Keratinocyte (primary cell): ENCODE measurements at regions not wholly inside any gene's neighbourhood (a gene's known extent, or its start where the extent isn't known, plus 50 kb on each side); places are given as distances from the start of the nearest gene placed in this dataset.
A peak's percentile ranks its signal among the peaks of the same experiment; 100 is the strongest.

Experiments
- DNase-seq: peaks from one replicate; pipeline ENCODE4 v3.0.0-alpha.2; 2011; ENCODE audit warnings: low read depth, missing footprints, low spot score
- FAIRE-seq: peaks from 2 replicates; lab custom pipeline; 2011; peaks lifted over from hg19 to GRCh38; lab: Jason Lieb, UNC
- H2AFZ ChIP-seq: 2 replicates; pipeline ENCODE4 v1.6.0; 2012; ENCODE audit warnings: low read length, control low read depth, inconsistent platforms; ENCODE audit not compliant: control insufficient read depth
- H3K27ac ChIP-seq: 2 replicates; pipeline ENCODE4 v1.5.1; 2011; ENCODE audit warnings: low read length; ENCODE audit not compliant: control insufficient read depth, insufficient read depth
- H3K27me3 ChIP-seq: 3 replicates; pipeline ENCODE4 v1.6.0; 2011; ENCODE audit warnings: low read length; ENCODE audit not compliant: control insufficient read depth, insufficient read depth; ENCODE audit errors: extremely low read depth
- H3K36me3 ChIP-seq, 2 experiments: 2 replicates in 1 of 2; 3 replicates in 1 of 2; pipeline ENCODE4 v1.5.1; 2011; ENCODE audit warnings: low read length in 2 of 2, mild to moderate bottlenecking in 1 of 2; ENCODE audit not compliant: control insufficient read depth in 2 of 2, insufficient read depth in 2 of 2; ENCODE audit errors: extremely low read depth in 1 of 2
- H3K4me1 ChIP-seq: 3 replicates; pipeline ENCODE4 v1.5.1; 2011; ENCODE audit warnings: low read length; ENCODE audit not compliant: control insufficient read depth, insufficient read depth; ENCODE audit errors: extremely low read depth
- H3K4me2 ChIP-seq: 3 replicates; pipeline ENCODE4 v1.6.0; 2011; ENCODE audit warnings: low read depth, low read length; ENCODE audit not compliant: control insufficient read depth, insufficient read depth; ENCODE audit errors: extremely low read depth
- H3K4me3 ChIP-seq, 3 experiments: fragments of 200-600 bp in 1 of 3; sonication (generic) in 1 of 3; 2 replicates in 2 of 3; 3 replicates in 1 of 3; pipeline ENCODE4 v1.5.1; 2011 to 2016; ENCODE audit warnings: low read length in 3 of 3, mild to moderate bottlenecking in 3 of 3, control low read depth in 2 of 3, inconsistent platforms in 1 of 3, low read depth in 1 of 3, mixed read lengths in 1 of 3, mixed run types in 1 of 3, moderate library complexity in 1 of 3; ENCODE audit not compliant: control insufficient read depth in 2 of 3, insufficient read depth in 2 of 3; ENCODE audit errors: extremely low read depth in 1 of 3
- H3K79me2 ChIP-seq: 2 replicates; pipeline ENCODE4 v1.6.0; 2012; ENCODE audit warnings: low read length; ENCODE audit not compliant: control insufficient read depth, insufficient read depth
- H3K9ac ChIP-seq: 3 replicates; pipeline ENCODE4 v1.6.0; 2011; ENCODE audit warnings: low read length; ENCODE audit not compliant: control insufficient read depth, insufficient read depth; ENCODE audit errors: extremely low read depth
- H3K9me1 ChIP-seq: 3 replicates; pipeline ENCODE4 v1.6.0; 2011; ENCODE audit warnings: low read length; ENCODE audit not compliant: control insufficient read depth, insufficient read depth; ENCODE audit errors: extremely low read depth
- H3K9me3 ChIP-seq: 2 replicates; pipeline ENCODE4 v1.5.1; 2012; ENCODE audit warnings: low read depth, low read length; ENCODE audit not compliant: control insufficient read depth
- H4K20me1 ChIP-seq: 3 replicates; pipeline ENCODE4 v1.6.0; 2011; ENCODE audit warnings: low read length; ENCODE audit not compliant: control insufficient read depth, insufficient read depth; ENCODE audit errors: extremely low read depth
- CTCF ChIP-seq, 3 experiments: IDR thresholded peaks in 1 of 3; conservative IDR thresholded peaks in 1 of 3; optimal IDR thresholded peaks in 1 of 3; 2 replicates in 2 of 3; 3 replicates in 1 of 3; pipeline versions ENCODE3 to v1.5.1; 2011; ENCODE audit warnings: low read length in 3 of 3, mild to moderate bottlenecking in 3 of 3, moderate library complexity in 2 of 3, control low read depth in 1 of 3, inconsistent platforms in 1 of 3; ENCODE audit not compliant: insufficient read depth in 2 of 3; ENCODE audit errors: extremely low read depth in 1 of 3
- EZH2 ChIP-seq: IDR thresholded peaks from one replicate; pipeline ENCODE4 v1.6.1; 2012; ENCODE audit warnings: inconsistent platforms, mild to moderate bottlenecking, low read length, moderate library complexity
- dilution Hi-C: fragments of 300-500 bp; cut with MboI; formaldehyde crosslinking; loops from one replicate; pipeline ENCODE4 v1.7.0; 2020; ENCODE audit warnings: low sequenced_read_pairs; ENCODE audit not compliant: extremely low pct_ligation_motif_present

- H2AFZ ChIP-seq: no peak overlapping the region
- no peak for DNase-seq
- no peak overlapping the region for H3K4me2 ChIP-seq
- H3K27ac ChIP-seq: no peak overlapping the region
- TF ChIP-seq CTCF (optimal IDR thresholded peaks at IDR 0.05 in 1 of 3, IDR thresholded peaks at IDR 0.05 in 1 of 3, conservative IDR thresholded peaks at IDR 0.05 in 1 of 3; ENCODE audit: extremely low read depth in 1 of 3, insufficient read depth in 2 of 3, low read length in 3 of 3): no peak
- no peak for TF ChIP-seq EZH2
- H3K79me2 ChIP-seq: no peaks in the 10 kb centered on the region
- no peak overlapping the region for H3K4me3 ChIP-seq
- H4K20me1 ChIP-seq: no peaks in the 10 kb centered on the region
- H3K4me1 ChIP-seq: no peaks in the 10 kb centered on the region
- no peaks in the 10 kb centered on the region for H3K9me1 ChIP-seq
- FAIRE-seq: no peak
- no peaks in the 10 kb centered on the region for H3K36me3 ChIP-seq
- dilution Hi-C loops: no loop called here
- H3K27me3 ChIP-seq: peaks cover 33% of the 10 kb centered on the region
- H3K9ac ChIP-seq: no peak overlapping the region
- no peaks in the 10 kb centered on the region for H3K9me3 ChIP-seq
These were observed 95.1 kb downstream of the SOX9 start for GRCh38 chr17:72215928-72216327.

- Histone ChIP-seq H3K9me3 (no peaks in the 10 kb centered on the region), H2AFZ (no peak overlapping the region), H4K20me1 (no peaks in the 10 kb centered on the region), H3K4me1 (no peaks in the 10 kb centered on the region), H3K36me3 (no peaks in the 10 kb centered on the region), H3K9ac (no peak overlapping the region), H3K4me2 (no peak overlapping the region), H3K27me3 (peaks cover 36% of the 10 kb centered on the region), H3K79me2 (no peaks in the 10 kb centered on the region), H3K27ac (no peak overlapping the region), H3K4me3 (no peak overlapping the region), H3K9me1 (no peaks in the 10 kb centered on the region)
- dilution Hi-C loops: no loop called here
- DNase-seq: no peak
- FAIRE-seq: no peak
- TF ChIP-seq CTCF (optimal IDR thresholded peaks at IDR 0.05 in 1 of 3, IDR thresholded peaks at IDR 0.05 in 1 of 3, conservative IDR thresholded peaks at IDR 0.05 in 1 of 3; ENCODE audit: extremely low read depth in 1 of 3, insufficient read depth in 2 of 3, low read length in 3 of 3) (no peak), EZH2 (peak; percentile 77)
These were observed 98.5 kb downstream of the SOX9 start for GRCh38 chr17:72219137-72219823.
